K562 (cell line): ENCODE measurements at regions not wholly inside any gene's neighbourhood (a gene's known extent, or its start where the extent isn't known, plus 50 kb on each side); places are given as distances from the start of the nearest gene placed in this dataset.

Experiments used
- ATAC-seq: fragments of 200-7000 bp; cut with Tn5 transposase; 3 replicates; pipeline ENCODE4 v1.9.1; 2020; ENCODE audit warnings: moderate library complexity
- BruUV-seq: library from RNA; stranded (reverse); fragments of 400-500 nt; replicated peaks from 2 replicates; lab custom pipeline; 2021; lab: Mats Ljungman, UMichigan
- CTCF ChIA-PET: fragments of 300-600 bp; formaldehyde crosslinking; extraction: SDS; loops from one replicate; lab custom pipeline; 2021; ENCODE audit warnings: low intra/inter-chr PET ratio; lab: Yijun Ruan, JAX
- POLR2A ChIA-PET: fragments of 300-600, 350-650 bp; sonication (Branson Sonifier 250); formaldehyde crosslinking; extraction: SDS; loops from one replicate; lab custom pipeline; 2021; ENCODE audit warnings: antibody characterized with exemption, inconsistent platforms; lab: Yijun Ruan, JAX
- DNase-seq, 4 experiments: peaks; one replicate each; pipeline versions ENCODE4 v3.0.0 to v3.0.0-alpha.2; 2011 to 2018; ENCODE audit warnings: low spot score in 3 of 4, mixed read lengths in 3 of 4; ENCODE audit errors: extremely low read depth in 1 of 4
- FAIRE-seq: peaks from 2 replicates; lab custom pipeline; 2011; peaks lifted over from hg19 to GRCh38; lab: Jason Lieb, UNC
- H2AFZ ChIP-seq: 2 replicates; pipeline ENCODE4 v1.6.0; 2011; ENCODE audit warnings: low read depth, low read length, control low read depth, inconsistent platforms
- H3K27ac ChIP-seq: fragments of 200-600 bp; 3 replicates; pipeline ENCODE4 v1.8.0; 2011; ENCODE audit warnings: low read depth, mild to moderate bottlenecking, control low read depth, inconsistent platforms, low read length, moderate library complexity, mixed read lengths; ENCODE audit errors: extremely low read depth
- H3K27me3 ChIP-seq, 2 experiments: fragments of 300-600 bp in 1 of 2; 2 replicates in 1 of 2; 3 replicates in 1 of 2; pipeline versions ENCODE4 v1.6.0 to v1.8.0; 2011; ENCODE audit warnings: inconsistent platforms in 2 of 2, low read length in 2 of 2, mild to moderate bottlenecking in 1 of 2, mixed read lengths in 1 of 2, moderate library complexity in 1 of 2; ENCODE audit not compliant: control insufficient read depth in 2 of 2, insufficient read depth in 2 of 2
- H3K36me3 ChIP-seq: fragments of 300-600 bp; 3 replicates; pipeline ENCODE4 v1.8.0; 2011; ENCODE audit warnings: mild to moderate bottlenecking, low read length, inconsistent platforms; ENCODE audit not compliant: control insufficient read depth, insufficient read depth
- H3K4me1 ChIP-seq, 2 experiments: fragments of 200-600 bp in 1 of 2; replicated peaks in 1 of 2; 2 replicates in 1 of 2; 3 replicates in 1 of 2; pipeline versions ENCODE4 v1.5.1 to v1.8.0; 2011; ENCODE audit warnings: inconsistent platforms in 2 of 2, low read length in 2 of 2, mild to moderate bottlenecking in 1 of 2, mixed read lengths in 1 of 2, moderate library complexity in 1 of 2; ENCODE audit not compliant: control insufficient read depth in 2 of 2, insufficient read depth in 2 of 2
- H3K4me2 ChIP-seq: 2 replicates; pipeline ENCODE4 v1.6.1; 2011; ENCODE audit warnings: low read length, control low read depth, inconsistent platforms, mixed read lengths; ENCODE audit not compliant: insufficient read depth
- H3K4me3 ChIP-seq: fragments of 200-600 bp; sonication (generic), shearing (Covaris generic); 2 replicates; pipeline ENCODE4 v1.5.1; 2016; ENCODE audit warnings: control low read depth, inconsistent platforms
- H3K79me2 ChIP-seq: fragments of 200-600 bp; 3 replicates; pipeline ENCODE4 v1.8.0; 2011; ENCODE audit warnings: low read length, inconsistent platforms; ENCODE audit not compliant: control insufficient read depth, insufficient read depth
- H3K9ac ChIP-seq, 2 experiments: 2 replicates each; pipeline versions ENCODE4 v1.6.0 to v1.6.1; 2011; ENCODE audit warnings: low read depth in 2 of 2, low read length in 2 of 2, control low read depth in 1 of 2, inconsistent platforms in 1 of 2, mild to moderate bottlenecking in 1 of 2, mixed read lengths in 1 of 2; ENCODE audit not compliant: insufficient read depth in 1 of 2
- H3K9me1 ChIP-seq: one replicate; pipeline ENCODE4 v1.6.0; 2011; ENCODE audit warnings: inconsistent platforms, mild to moderate bottlenecking, low read length, moderate library complexity; ENCODE audit not compliant: control insufficient read depth, insufficient read depth
- H3K9me3 ChIP-seq: replicated peaks from 2 replicates; pipeline ENCODE4 v1.5.1; 2011; ENCODE audit warnings: low read depth, low read length, inconsistent platforms; ENCODE audit not compliant: control insufficient read depth, insufficient read depth
- H4K20me1 ChIP-seq: replicated peaks from 2 replicates; pipeline ENCODE4 v1.6.1; 2011; ENCODE audit warnings: low read length, inconsistent platforms, mixed read lengths; ENCODE audit not compliant: control insufficient read depth, insufficient read depth
- DNMT1 ChIP-seq: fragments of 450-650 bp; IDR thresholded peaks from 2 replicates; pipeline ENCODE4 v1.6.1; 2016; ENCODE audit warnings: antibody characterized with exemption, mild to moderate bottlenecking
- HMG20A ChIP-seq: fragments of 450-650 bp; formaldehyde crosslinking; conservative IDR thresholded peaks from 2 replicates; pipeline ENCODE4 v1.4.0; 2020; ENCODE audit warnings: mild to moderate bottlenecking, mixed read lengths
- JUNB ChIP-seq: fragments of 450-650 bp; formaldehyde crosslinking; conservative IDR thresholded peaks from 2 replicates; pipeline ENCODE4 v1.4.0; 2020; ENCODE audit warnings: mild to moderate bottlenecking
- NRF1 ChIP-seq, 2 experiments: fragments of 450-650 bp; IDR thresholded peaks in 1 of 2; conservative IDR thresholded peaks in 1 of 2; 2 replicates each; pipeline ENCODE4 v1.6.1; 2014; ENCODE audit warnings: mild to moderate bottlenecking in 2 of 2
- PPARD ChIP-seq: fragments of 250-450 bp; sonication (Bioruptor Pico); IDR thresholded peaks from 2 replicates; pipeline ENCODE4 v1.8.0; 2022; ENCODE audit warnings: inconsistent platforms, mild to moderate bottlenecking, moderate library complexity
- PTBP1 ChIP-seq: fragments of 200-400 bp; formaldehyde crosslinking; IDR thresholded peaks from 2 replicates; pipeline ENCODE4 v1.6.1; 2017; ENCODE audit warnings: low read depth, low read length
- RHOXF2B ChIP-seq: fragments of 250-450 bp; sonication (Bioruptor Pico); conservative IDR thresholded peaks from 2 replicates; pipeline ENCODE4 v1.5.1; 2021
- RUNX1 ChIP-seq: sonication (generic); IDR thresholded peaks from 2 replicates; pipeline ENCODE4 v1.6.1; 2016; ENCODE audit warnings: antibody characterized with exemption, low read depth
- TAL1 ChIP-seq: fragments of 450-650 bp; IDR thresholded peaks from 2 replicates; pipeline ENCODE4 v1.6.1; 2016; ENCODE audit warnings: mild to moderate bottlenecking
- TSC22D4 ChIP-seq: fragments of 450-650 bp; IDR thresholded peaks from 2 replicates; pipeline ENCODE4 v1.6.1; 2016; ENCODE audit warnings: missing genetic modification characterization, missing biosample characterization, control low read depth
- ZEB2 ChIP-seq: fragments of 450-650 bp; IDR thresholded peaks from 2 replicates; pipeline ENCODE4 v1.6.1; 2016
- ZNF140 ChIP-seq: fragments of 250-450 bp; sonication (Bioruptor Pico); IDR thresholded peaks from 2 replicates; pipeline ENCODE4 v1.8.0; 2021; ENCODE audit warnings: moderate library complexity, mild to moderate bottlenecking, inconsistent platforms
- ZNF347 ChIP-seq: fragments of 450-650 bp; formaldehyde crosslinking; IDR thresholded peaks from 2 replicates; pipeline ENCODE4 v1.4.0; 2020; ENCODE audit warnings: low read depth, mild to moderate bottlenecking, moderate library complexity
- ZNF586 ChIP-seq: fragments of 450-650 bp; formaldehyde crosslinking; conservative IDR thresholded peaks from 2 replicates; pipeline ENCODE4 v1.4.0; 2020; ENCODE audit warnings: mild to moderate bottlenecking, moderate library complexity
- WGBS: fragments of 100-300 bp; shearing (Covaris generic); methylation state at CpG from one replicate; pipeline ENCODE4 v1.1.6; 2016; ENCODE audit warnings: low coverage, mixed read lengths; ENCODE audit not compliant: insufficient coverage; ENCODE audit errors: missing lambda C conversion rate; 5-methylcytosine and 5-hydroxymethylcytosine counted together
- in situ Hi-C: fragments of 300-500 bp; cut with MboI; formaldehyde crosslinking; loops from 4 replicates; pipeline ENCODE4 v1.15.0; 2018; ENCODE audit warnings: inconsistent platforms, mixed read lengths
- intact Hi-C: fragments of 100-400 bp; cut with micrococcal nuclease; formaldehyde crosslinking; loops from 2 replicates; pipeline ENCODE4 v1.14.2; 2022
- TF ChIP-seq, protein P1 (sequence below): fragments of 450-650 bp; IDR thresholded peaks from 2 replicates; pipeline ENCODE4 v1.6.1; 2018; ENCODE audit warnings: mild to moderate bottlenecking, low read depth; ENCODE audit not compliant: partially characterized antibody
- TF ChIP-seq, protein P2 (sequence below): fragments of 450-650 bp; formaldehyde crosslinking; IDR thresholded peaks from 2 replicates; pipeline ENCODE4 v1.4.0; 2020; ENCODE audit warnings: mild to moderate bottlenecking, mixed read lengths
- TF ChIP-seq, protein P3 (sequence below): fragments of 450-650 bp; IDR thresholded peaks from 2 replicates; pipeline ENCODE4 v1.6.1; 2017; ENCODE audit warnings: antibody characterized with exemption

DNA sequence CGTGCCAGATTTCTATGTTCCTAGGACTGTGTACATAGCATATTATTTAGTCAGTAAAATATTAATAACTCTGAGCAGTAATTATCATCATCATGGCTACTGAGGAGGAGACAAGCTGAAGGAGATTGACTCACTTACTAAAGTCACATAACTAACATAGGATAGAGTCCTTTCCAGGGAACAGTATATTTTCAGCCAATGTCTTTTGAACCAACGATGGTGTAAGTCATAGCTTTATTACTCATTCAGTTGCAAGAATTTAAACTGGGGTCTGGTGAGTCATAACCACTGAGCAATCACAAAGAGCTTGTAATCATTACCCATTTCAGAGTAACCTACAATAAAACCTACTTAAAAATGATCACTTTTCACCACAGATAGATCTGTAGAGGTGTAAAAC is 1564.8 kb upstream of the TENM4 start:
- no peak overlapping the region for H3K27ac ChIP-seq
- DNase-seq (no peak), FAIRE-seq (no peak), ATAC-seq (no peak)
- H3K79me2 ChIP-seq: no peaks in the 10 kb centered on the region
- intact Hi-C loops (no loop called here), in situ Hi-C loops (no loop called here)
- CTCF ChIA-PET: no interaction called here
- H3K27me3 ChIP-seq: no peaks in the 10 kb centered on the region
- no peaks in the 10 kb centered on the region for H4K20me1 ChIP-seq
- BruUV-seq: no TSS peak
- H3K4me1 ChIP-seq: no peaks in the 10 kb centered on the region
- H3K9ac ChIP-seq: no peak overlapping the region
- POLR2A ChIA-PET: no interaction called here
- TF ChIP-seq, protein P1, sequence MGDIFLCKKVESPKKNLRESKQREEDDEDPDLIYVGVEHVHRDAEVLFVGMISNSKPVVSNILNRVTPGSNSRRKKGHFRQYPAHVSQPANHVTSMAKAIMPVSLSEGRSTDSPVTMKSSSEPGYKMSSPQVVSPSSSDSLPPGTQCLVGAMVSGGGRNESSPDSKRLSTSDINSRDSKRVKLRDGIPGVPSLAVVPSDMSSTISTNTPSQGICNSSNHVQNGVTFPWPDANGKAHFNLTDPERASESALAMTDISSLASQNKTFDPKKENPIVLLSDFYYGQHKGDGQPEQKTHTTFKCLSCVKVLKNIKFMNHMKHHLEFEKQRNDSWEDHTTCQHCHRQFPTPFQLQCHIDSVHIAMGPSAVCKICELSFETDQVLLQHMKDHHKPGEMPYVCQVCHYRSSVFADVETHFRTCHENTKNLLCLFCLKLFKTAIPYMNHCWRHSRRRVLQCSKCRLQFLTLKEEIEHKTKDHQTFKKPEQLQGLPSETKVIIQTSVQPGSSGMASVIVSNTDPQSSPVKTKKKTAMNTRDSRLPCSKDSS: no peak
- TF ChIP-seq ZNF140 (CRISPR knock-in tag) (no peak), TAL1 (no peak), ZNF347 (CRISPR knock-in tag) (no peak), RHOXF2B (no peak), ZEB2 (no peak), DNMT1 (no peak), TSC22D4 (tag) (no peak), PTBP1 (no peak), JUNB (no peak), PPARD (CRISPR knock-in tag) (no peak), ZNF586 (no peak), RUNX1 (no peak), NRF1 (conservative IDR thresholded peaks at IDR 0.05 in 1 of 2, IDR thresholded peaks at IDR 0.05 in 1 of 2) (no peak), HMG20A (CRISPR knock-in tag) (no peak)
- TF ChIP-seq, protein P2, sequence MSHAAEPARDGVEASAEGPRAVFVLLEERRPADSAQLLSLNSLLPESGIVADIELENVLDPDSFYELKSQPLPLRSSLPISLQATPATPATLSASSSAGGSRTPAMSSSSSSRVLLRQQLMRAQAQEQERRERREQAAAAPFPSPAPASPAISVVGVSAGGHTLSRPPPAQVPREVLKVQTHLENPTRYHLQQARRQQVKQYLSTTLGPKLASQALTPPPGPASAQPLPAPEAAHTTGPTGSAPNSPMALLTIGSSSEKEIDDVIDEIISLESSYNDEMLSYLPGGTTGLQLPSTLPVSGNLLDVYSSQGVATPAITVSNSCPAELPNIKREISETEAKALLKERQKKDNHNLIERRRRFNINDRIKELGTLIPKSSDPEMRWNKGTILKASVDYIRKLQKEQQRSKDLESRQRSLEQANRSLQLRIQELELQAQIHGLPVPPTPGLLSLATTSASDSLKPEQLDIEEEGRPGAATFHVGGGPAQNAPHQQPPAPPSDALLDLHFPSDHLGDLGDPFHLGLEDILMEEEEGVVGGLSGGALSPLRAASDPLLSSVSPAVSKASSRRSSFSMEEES (CRISPR knock-in tag): no peak
- TF ChIP-seq, protein P3, sequence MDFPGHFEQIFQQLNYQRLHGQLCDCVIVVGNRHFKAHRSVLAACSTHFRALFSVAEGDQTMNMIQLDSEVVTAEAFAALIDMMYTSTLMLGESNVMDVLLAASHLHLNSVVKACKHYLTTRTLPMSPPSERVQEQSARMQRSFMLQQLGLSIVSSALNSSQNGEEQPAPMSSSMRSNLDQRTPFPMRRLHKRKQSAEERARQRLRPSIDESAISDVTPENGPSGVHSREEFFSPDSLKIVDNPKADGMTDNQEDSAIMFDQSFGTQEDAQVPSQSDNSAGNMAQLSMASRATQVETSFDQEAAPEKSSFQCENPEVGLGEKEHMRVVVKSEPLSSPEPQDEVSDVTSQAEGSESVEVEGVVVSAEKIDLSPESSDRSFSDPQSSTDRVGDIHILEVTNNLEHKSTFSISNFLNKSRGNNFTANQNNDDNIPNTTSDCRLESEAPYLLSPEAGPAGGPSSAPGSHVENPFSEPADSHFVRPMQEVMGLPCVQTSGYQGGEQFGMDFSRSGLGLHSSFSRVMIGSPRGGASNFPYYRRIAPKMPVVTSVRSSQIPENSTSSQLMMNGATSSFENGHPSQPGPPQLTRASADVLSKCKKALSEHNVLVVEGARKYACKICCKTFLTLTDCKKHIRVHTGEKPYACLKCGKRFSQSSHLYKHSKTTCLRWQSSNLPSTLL: no peak
- whole genome bisulfite sequencing: 3% methylated on average over 2 of the region's 2 CpGs
- no peaks in the 10 kb centered on the region for H3K9me1 ChIP-seq
- no peaks in the 10 kb centered on the region for H3K9me3 ChIP-seq
- no peaks in the 10 kb centered on the region for H3K36me3 ChIP-seq
- no peak overlapping the region for H2AFZ ChIP-seq
- no peak overlapping the region for H3K4me2 ChIP-seq
- H3K4me3 ChIP-seq: no peak overlapping the region
